ENCODE measurements at regions not wholly inside any gene's neighbourhood (a gene's known extent, or its start where the extent isn't known, plus 50 kb on each side); places are given as distances from the start of the nearest gene placed in this dataset.

DNA sequence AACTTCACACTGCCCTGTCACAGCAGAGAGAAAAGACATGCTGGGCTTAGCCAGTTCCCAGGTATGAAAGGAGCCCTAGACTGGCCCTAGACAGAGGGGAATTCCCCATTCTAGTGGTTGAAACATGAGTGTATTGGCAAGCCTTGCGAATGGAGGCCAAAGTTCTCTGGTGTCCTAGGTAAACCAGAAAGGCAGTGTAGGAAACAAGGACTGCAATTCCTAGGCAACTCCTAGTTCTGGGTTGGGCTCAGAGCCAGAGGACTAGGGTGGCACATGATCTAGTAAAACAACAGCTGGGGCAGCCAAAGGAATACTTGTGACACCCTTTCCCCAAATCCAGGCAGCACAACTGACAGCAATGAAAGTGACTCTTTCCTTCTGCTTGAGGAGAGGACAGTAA, 265.0 kb upstream of the EPHA7 start:
- Histone ChIP-seq H3K27me3 (ENCODE audit: control insufficient read depth in 2 of 2, insufficient read depth in 2 of 2, low read length in 2 of 2) (no peaks in the 10 kb centered on the region), H3K36me3 (ENCODE audit: control insufficient read depth in 2 of 2, extremely low read depth in 1 of 2, insufficient read depth in 2 of 2, low read length in 2 of 2) (no peaks in the 10 kb centered on the region), H3K9me3 (replicated peaks; ENCODE audit: control insufficient read depth, insufficient read depth, low read length) (no peaks in the 10 kb centered on the region), H4K20me1 (replicated peaks; ENCODE audit: control insufficient read depth, extremely low read depth, insufficient read depth, low read length) (no peaks in the 10 kb centered on the region), H3K9me1 (replicated peaks; ENCODE audit: control insufficient read depth, extremely low read depth, insufficient read depth, low read length) (no peaks in the 10 kb centered on the region), H3K79me2 (ENCODE audit: control insufficient read depth, insufficient read depth, low read length) (no peaks in the 10 kb centered on the region), H3K9ac (replicated peaks; ENCODE audit: extremely low read depth, insufficient read depth, low read length) (no peak overlapping the region), H3K4me2 (ENCODE audit: insufficient read depth, low read length) (no peak overlapping the region), H3K4me3 (replicated peaks in 1 of 3; ENCODE audit: insufficient read depth in 1 of 3, low read depth in 1 of 3, low read length in 3 of 3) (no peak overlapping the region), H3K4me1 (ENCODE audit: control insufficient read depth, extremely low read depth, insufficient read depth, low read length) (peaks cover 4% of the 10 kb centered on the region), H2AFZ (ENCODE audit: low read depth, low read length) (no peak overlapping the region), H3K27ac (ENCODE audit: insufficient read depth, low read depth, low read length) (no peak overlapping the region)
- POLR2A ChIA-PET: no interaction called here
- no peak for DNase-seq (ENCODE audit: low read depth, low spot score)
- intact Hi-C loops (cut with micrococcal nuclease) (no loop called here), dilution Hi-C loops (cut with MboI; ENCODE audit: extremely low pct_ligation_motif_present, low sequenced_read_pairs) (no loop called here)
- FAIRE-seq: no peak
- CTCF ChIA-PET: no interaction called here
- BruUV-seq (replicated peaks): no TSS peak
- TF ChIP-seq GATA2 (IDR thresholded peaks at IDR 0.05; ENCODE audit: insufficient read depth, insufficient read length, low read depth, low read length) (no peak), JUN (IDR thresholded peaks at IDR 0.05; ENCODE audit: borderline replicate concordance, insufficient read depth, insufficient read length, low read depth) (no peak), POLR2AphosphoS5 (IDR thresholded peaks at IDR 0.05; ENCODE audit: insufficient read depth, low read depth, low read length) (no peak), POLR2A (IDR thresholded peaks at IDR 0.05; ENCODE audit: low read depth, low read length) (no peak), CTCF (IDR thresholded peaks at IDR 0.05; ENCODE audit: extremely low read depth in 1 of 2, insufficient read depth in 1 of 2, low read depth in 1 of 2, low read length in 2 of 2) (no peak), EZH2 (IDR thresholded peaks at IDR 0.05; ENCODE audit: borderline replicate concordance, low read depth, low read length, severe bottlenecking) (no peak), FOS (IDR thresholded peaks at IDR 0.05; ENCODE audit: borderline replicate concordance, insufficient read depth, low read length) (no peak), MYC (IDR thresholded peaks at IDR 0.05; ENCODE audit: low read depth, low read length) (no peak)
- TF ChIP-seq, protein P1, sequence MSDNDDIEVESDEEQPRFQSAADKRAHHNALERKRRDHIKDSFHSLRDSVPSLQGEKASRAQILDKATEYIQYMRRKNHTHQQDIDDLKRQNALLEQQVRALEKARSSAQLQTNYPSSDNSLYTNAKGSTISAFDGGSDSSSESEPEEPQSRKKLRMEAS (IDR thresholded peaks at IDR 0.05; ENCODE audit: insufficient read depth, insufficient read length): no peak
